Stomach smooth muscle (tissue), 2 donors: ENCODE measurements at regions not wholly inside any gene's neighbourhood (a gene's known extent, or its start where the extent isn't known, plus 50 kb on each side); places are given as distances from the start of the nearest gene placed in this dataset.
"Not testable (repeated sequence)": the region's sequence is repeated elsewhere in the genome, so short reads cannot be mapped to it uniquely, and the experiment has no call there.

Experiments
- H3K27ac ChIP-seq: one replicate; pipeline ENCODE4 v1.7.0; 2013; ENCODE audit warnings: mild to moderate bottlenecking, low read length, inconsistent platforms
- H3K27me3 ChIP-seq, 2 donors: one replicate each; pipeline ENCODE4 v1.7.0; 2013; ENCODE audit warnings: low read length in 2 of 2; ENCODE audit not compliant: insufficient read depth in 2 of 2, control insufficient read depth in 1 of 2
- H3K36me3 ChIP-seq, 2 donors: one replicate each; pipeline ENCODE4 v1.7.0; 2013; ENCODE audit warnings: low read length in 2 of 2; ENCODE audit not compliant: control insufficient read depth in 2 of 2, insufficient read depth in 2 of 2
- H3K4me1 ChIP-seq: one replicate; pipeline ENCODE4 v1.7.0; 2013; ENCODE audit warnings: low read length; ENCODE audit not compliant: control insufficient read depth, insufficient read depth
- H3K4me3 ChIP-seq, 2 donors: one replicate each; pipeline ENCODE4 v1.7.0; 2013; ENCODE audit warnings: low read length in 2 of 2
- H3K9ac ChIP-seq, 2 donors: one replicate each; pipeline ENCODE4 v1.7.0; 2013; ENCODE audit warnings: low read length in 2 of 2, mild to moderate bottlenecking in 1 of 2
- H3K9me3 ChIP-seq, 2 donors: one replicate each; pipeline ENCODE4 v1.7.0; 2013; ENCODE audit warnings: low read length in 2 of 2; ENCODE audit not compliant: control insufficient read depth in 2 of 2
- donor health status: healthy.
- donor health status: Pancreatic carcinoma.

DNA sequence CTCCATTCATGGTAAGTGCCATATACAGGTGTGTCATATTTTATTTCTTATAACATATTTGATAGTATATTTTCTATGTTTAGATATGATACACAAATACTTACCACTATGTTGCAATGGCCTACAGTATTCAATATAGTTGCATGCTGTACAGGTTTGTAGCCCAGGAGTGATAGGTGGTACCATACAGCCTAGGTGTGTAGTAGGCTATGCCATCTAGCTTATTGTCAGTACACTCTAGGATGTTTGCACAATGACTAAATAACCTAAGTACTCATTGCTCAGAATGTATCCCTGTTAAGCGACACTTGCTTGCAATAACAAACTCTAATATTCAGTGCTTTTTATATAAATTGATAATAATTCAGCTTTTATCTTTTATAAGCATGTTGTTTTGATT, 563.1 kb upstream of the LINC00305 start:
- H3K4me1 ChIP-seq = no peaks in the 10 kb centered on the region
- H3K9ac ChIP-seq = no peak overlapping the region
- H3K27me3 ChIP-seq = no peaks in the 10 kb centered on the region
- no peaks in the 10 kb centered on the region for H3K9me3 ChIP-seq
- H3K36me3 ChIP-seq = no peaks in the 10 kb centered on the region
- no peak overlapping the region for H3K27ac ChIP-seq
- H3K4me3 ChIP-seq = no peak overlapping the region

GRCh38 chr18:64710105-64710861, 561.4 kb upstream of the LINC00305 start:
- Histone ChIP-seq H3K27ac (no peak overlapping the region), H3K9ac (no peak overlapping the region), H3K4me3 (no peak overlapping the region), H3K27me3 (no peaks in the 10 kb centered on the region), H3K9me3 (no peaks in the 10 kb centered on the region), H3K4me1 (no peaks in the 10 kb centered on the region), H3K36me3 (no peaks in the 10 kb centered on the region)

GRCh38 chr18:64707052-64707451, 558.2 kb upstream of the LINC00305 start:
- Histone ChIP-seq H3K27ac (no peak overlapping the region), H3K4me1 (no peaks in the 10 kb centered on the region), H3K36me3 (no peaks in the 10 kb centered on the region), H3K9me3 (no peaks in the 10 kb centered on the region), H3K9ac (no peak overlapping the region), H3K4me3 (no peak overlapping the region), H3K27me3 (no peaks in the 10 kb centered on the region)

DNA sequence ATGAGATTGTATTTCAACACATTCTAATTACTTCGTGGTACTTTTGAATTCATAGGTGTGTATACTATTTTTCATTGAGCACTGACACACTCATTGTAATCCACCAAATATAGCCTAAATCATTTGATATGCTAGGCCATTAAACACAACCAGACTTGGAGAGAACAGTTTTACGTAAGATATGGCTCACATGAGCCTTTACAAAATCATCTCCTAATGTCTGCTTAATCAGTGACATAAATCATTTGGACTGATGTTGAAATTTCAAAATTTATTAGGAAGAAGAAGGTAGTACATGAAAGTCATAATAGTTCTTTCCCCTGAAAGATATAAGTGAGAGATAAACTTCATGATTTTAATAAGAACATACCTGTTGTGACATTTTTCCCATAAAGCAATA, 550.2 kb upstream of the LINC00305 start:
- H3K27ac ChIP-seq = no peak overlapping the region
- no peaks in the 10 kb centered on the region for H3K4me1 ChIP-seq
- no peak overlapping the region for H3K9ac ChIP-seq
- H3K27me3 ChIP-seq = no peaks in the 10 kb centered on the region
- no peak overlapping the region for H3K4me3 ChIP-seq
- no peaks in the 10 kb centered on the region for H3K36me3 ChIP-seq
- H3K9me3 ChIP-seq = no peaks in the 10 kb centered on the region

DNA sequence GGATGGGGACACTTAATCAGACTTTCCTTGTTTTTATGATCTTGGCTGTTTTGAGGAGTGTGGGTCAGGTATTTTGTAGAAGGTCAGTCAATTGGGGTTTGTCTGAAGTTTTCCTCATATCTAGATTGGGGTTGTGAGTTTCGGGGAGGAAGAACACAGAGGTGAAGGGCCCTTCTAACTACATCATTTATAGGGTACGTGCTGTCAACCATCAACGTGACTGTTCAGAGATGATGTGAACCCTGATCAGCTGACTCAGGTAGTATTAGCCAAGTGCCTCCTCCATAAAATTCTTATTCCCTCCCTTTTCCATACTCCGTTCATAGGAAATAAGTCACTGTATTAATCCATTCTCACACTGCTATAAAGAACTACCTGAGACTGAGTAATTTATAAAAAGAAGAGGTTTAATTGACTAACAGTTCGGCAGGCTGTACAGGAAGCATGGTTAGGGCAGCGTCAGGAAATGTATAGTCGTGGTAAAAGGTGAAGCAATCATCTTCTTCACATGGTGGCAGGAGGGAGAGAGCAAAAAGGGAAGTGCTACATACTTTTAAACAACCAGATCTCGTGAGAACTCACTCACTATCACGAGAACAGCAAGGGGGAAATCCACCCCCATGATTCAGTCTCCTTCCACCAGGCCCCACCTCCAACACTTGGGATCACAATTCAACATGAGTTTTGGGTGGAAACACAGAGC, 547.1 kb upstream of the LINC00305 start:
- no peaks in the 10 kb centered on the region for H3K9me3 ChIP-seq
- H3K9ac ChIP-seq = no peak overlapping the region
- H3K36me3 ChIP-seq = no peaks in the 10 kb centered on the region
- no peaks in the 10 kb centered on the region for H3K27me3 ChIP-seq
- H3K4me3 ChIP-seq = no peak overlapping the region
- no peaks in the 10 kb centered on the region for H3K4me1 ChIP-seq
- no peak overlapping the region for H3K27ac ChIP-seq

DNA sequence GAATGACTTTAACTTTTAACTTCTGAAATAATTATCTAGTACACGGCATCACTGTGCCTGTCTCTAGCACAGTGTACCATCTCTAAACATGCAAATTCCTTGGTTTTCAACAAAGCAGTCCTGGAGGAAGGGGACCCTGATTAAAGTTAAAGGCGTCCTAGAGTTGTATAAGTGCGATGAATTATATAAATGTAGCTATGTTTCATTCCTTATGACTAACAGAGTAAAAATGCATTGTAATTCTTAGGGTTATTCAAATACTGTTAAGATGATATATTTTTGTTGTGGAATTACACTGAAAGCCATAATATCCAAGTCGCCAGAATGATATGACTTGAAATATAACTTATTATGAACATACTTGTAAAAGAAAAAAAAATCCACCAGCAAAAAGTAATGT, 544.9 kb upstream of the LINC00305 start:
- Histone ChIP-seq H3K9ac (no peak overlapping the region), H3K27me3 (no peaks in the 10 kb centered on the region), H3K4me3 (no peak overlapping the region), H3K9me3 (no peaks in the 10 kb centered on the region), H3K27ac (no peak overlapping the region), H3K4me1 (no peaks in the 10 kb centered on the region), H3K36me3 (no peaks in the 10 kb centered on the region)

GRCh38 chr18:64692826-64693225, 543.9 kb upstream of the LINC00305 start:
- Histone ChIP-seq H3K27ac (no peak overlapping the region), H3K9me3 (no peaks in the 10 kb centered on the region), H3K4me1 (no peaks in the 10 kb centered on the region), H3K27me3 (no peaks in the 10 kb centered on the region), H3K36me3 (no peaks in the 10 kb centered on the region), H3K4me3 (no peak overlapping the region), H3K9ac (no peak overlapping the region)

DNA sequence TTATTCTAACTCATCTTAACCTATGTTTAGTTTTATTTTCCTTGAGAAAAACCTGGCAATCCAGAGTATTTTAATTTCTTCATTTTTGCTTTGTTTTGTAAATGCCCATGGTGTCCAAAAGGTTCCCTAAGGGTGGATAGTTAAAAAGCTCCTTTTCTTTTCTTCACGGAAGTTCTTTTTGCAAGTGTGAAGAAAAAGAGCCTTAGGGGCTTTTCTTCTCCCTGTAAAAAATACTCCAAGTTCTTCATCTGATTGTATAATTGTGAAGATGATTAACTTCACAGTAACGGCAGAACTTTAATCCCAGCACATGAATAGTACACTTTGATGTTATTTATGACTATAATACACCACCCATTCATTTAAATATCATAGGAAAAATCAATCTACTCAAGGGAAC, 530.2 kb upstream of the LINC00305 start:
- Histone ChIP-seq H3K27ac (no peak overlapping the region), H3K36me3 (no peaks in the 10 kb centered on the region), H3K27me3 (no peaks in the 10 kb centered on the region), H3K9me3 (no peaks in the 10 kb centered on the region), H3K4me1 (no peaks in the 10 kb centered on the region), H3K9ac (no peak overlapping the region), H3K4me3 (no peak overlapping the region)

DNA sequence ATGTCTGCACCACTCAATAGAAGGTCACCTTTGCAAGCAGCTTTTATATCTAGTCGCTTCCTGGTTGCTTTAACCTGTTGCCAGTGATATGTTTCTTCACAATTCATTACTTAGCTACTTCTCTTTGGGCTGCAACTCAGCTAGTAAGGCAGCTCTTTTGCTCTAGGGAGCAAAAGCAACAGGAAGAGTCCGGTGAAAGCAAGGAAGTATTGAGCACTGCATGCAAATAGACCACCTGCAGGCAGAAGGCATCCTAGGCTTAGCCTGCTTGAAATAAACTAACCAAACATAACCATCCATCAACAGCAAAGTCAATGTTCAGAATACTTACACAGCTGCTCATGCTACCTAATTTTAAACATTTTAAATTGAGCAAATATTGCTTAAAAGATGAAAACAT, 529.2 kb upstream of the LINC00305 start:
- no peaks in the 10 kb centered on the region for H3K4me1 ChIP-seq
- no peak overlapping the region for H3K27ac ChIP-seq
- no peaks in the 10 kb centered on the region for H3K36me3 ChIP-seq
- no peaks in the 10 kb centered on the region for H3K27me3 ChIP-seq
- no peaks in the 10 kb centered on the region for H3K9me3 ChIP-seq
- H3K4me3 ChIP-seq = no peak overlapping the region
- no peak overlapping the region for H3K9ac ChIP-seq

DNA sequence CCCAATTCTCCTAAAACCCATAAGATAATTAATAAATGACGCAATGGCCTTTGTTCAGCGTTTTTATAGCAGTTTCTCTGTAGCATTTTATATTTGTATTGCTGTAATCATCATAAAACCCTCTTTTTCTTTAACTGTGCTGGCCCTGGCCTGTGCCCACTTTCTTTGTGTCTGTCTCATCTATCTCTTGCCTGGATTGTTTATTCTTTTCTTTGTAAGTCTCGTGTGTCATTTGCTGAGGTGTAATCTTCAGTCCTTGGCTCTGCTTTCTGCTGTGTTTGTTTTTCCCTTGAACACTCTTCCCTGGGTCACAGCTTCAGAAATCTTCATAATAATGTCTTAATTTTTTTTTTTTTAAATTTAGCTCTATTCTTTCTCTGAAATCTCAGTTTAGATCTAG, 525.8 kb upstream of the LINC00305 start:
- no peaks in the 10 kb centered on the region for H3K4me1 ChIP-seq
- no peak overlapping the region for H3K27ac ChIP-seq
- no peak overlapping the region for H3K9ac ChIP-seq
- no peaks in the 10 kb centered on the region for H3K9me3 ChIP-seq
- no peaks in the 10 kb centered on the region for H3K27me3 ChIP-seq
- no peak overlapping the region for H3K4me3 ChIP-seq
- no peaks in the 10 kb centered on the region for H3K36me3 ChIP-seq

DNA sequence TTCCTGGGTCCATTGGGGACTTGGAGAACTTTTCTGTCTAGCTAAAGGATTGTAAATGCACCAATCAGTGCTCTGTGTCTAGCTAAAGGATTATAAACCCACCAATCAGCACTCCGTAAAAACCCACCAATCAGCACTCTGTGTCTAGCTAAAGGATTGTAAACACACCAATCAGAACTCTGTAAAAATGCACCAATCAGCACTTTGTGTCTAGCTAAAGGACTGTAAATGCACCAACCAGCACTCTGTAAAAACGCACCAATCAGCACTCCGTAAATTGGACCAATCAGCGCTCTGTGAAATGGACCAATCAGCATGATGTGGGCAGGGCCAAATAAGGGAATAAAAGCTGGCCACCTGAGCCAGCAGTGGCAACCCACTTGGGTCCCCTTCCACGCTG, 522.4 kb upstream of the LINC00305 start:
- not testable (repeated sequence) for H3K36me3 ChIP-seq, H3K9me3 ChIP-seq, H3K27me3 ChIP-seq, H3K9ac ChIP-seq, H3K27ac ChIP-seq, H3K4me3 ChIP-seq, H3K4me1 ChIP-seq
